HG03575 (cell line): ENCODE measurements at regions not wholly inside any gene's neighbourhood (a gene's known extent, or its start where the extent isn't known, plus 50 kb on each side); places are given as distances from the start of the nearest gene placed in this dataset.

Experiments
- ATAC-seq: cut with Tn5 transposase; IDR thresholded peaks from one replicate; pipeline ENCODE4 v1.9.1; 2021; ENCODE audit not compliant: unreplicated experiment, insufficient number of reproducible peaks, low FRiP score; ENCODE audit errors: extremely low read depth

GRCh38 chr14:71487941-71488340, 444.3 kb upstream of the RGS6 start:
- ATAC-seq, result no peak

DNA sequence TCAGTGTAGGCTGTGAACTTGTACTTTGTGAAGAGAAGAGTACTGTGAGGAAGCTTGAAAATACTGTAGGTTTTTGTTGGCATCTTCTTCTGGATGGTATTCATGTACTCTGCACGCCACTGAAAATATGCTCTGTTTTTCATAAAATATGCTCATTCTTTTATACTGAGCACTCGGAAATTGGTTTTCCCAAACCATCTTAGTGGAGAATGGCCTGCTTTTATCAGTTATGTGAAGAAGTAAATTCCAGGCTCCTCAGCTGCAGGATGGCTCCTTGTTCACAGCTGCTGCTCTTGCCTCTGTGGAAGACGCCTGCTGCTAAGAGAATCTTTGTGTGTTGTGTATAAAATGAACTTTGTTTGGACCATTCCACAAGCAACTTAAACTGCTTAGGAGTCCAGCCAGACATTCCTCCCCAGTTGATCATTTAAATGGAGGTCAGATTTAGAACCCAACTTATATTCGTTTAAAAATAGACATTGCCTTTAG, 443.5 kb upstream of the RGS6 start:
- ATAC-seq, result no peak

- ATAC-seq, result no peak
Observed at GRCh38 chr14:71489742-71490141, 442.5 kb upstream of the RGS6 start.

DNA sequence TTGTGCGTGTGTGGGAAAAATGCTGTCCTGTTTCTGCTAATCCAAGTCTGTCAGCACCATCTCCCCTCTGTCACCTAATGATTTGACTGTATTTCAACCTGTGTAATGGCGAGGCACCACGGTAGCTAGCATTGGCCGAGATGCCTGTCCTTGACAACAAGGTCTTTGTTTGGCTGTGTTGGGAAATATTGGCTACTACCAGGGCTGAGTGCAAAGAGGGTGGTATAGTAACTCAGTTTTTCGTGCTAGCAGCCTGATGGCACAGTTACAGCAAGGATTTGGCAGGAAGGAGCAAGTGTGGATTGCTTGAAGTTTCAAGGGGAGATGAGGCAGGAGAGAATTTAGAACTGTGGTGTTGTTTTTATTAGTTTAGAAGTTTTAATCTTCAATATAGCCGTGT, 440.3 kb upstream of the RGS6 start:
- no peak for ATAC-seq

GRCh38 chr14:71492346-71492745, 439.9 kb upstream of the RGS6 start:
- no peak for ATAC-seq

- peak; percentile 63 for ATAC-seq
Observed at GRCh38 chr14:71497645-71498086, 434.6 kb upstream of the RGS6 start.

- ATAC-seq, result no peak
Observed at GRCh38 chr14:71498212-71498611, 434.0 kb upstream of the RGS6 start.

- ATAC-seq, result no peak
Observed at GRCh38 chr14:71499018-71499417, 433.2 kb upstream of the RGS6 start.

GRCh38 chr14:71507681-71508080, 424.5 kb upstream of the RGS6 start:
- ATAC-seq, result no peak

GRCh38 chr14:71508901-71509300, 423.3 kb upstream of the RGS6 start:
- ATAC-seq, result no peak

- ATAC-seq, result no peak
Observed at GRCh38 chr14:71511152-71511551, 421.1 kb upstream of the RGS6 start.

- ATAC-seq, result no peak
Observed at GRCh38 chr14:71514941-71515919, 417.0 kb upstream of the RGS6 start.

- ATAC-seq, result no peak
Observed at GRCh38 chr14:71521238-71522135, 410.7 kb upstream of the RGS6 start.

- peak; percentile 67 for ATAC-seq
Observed at GRCh38 chr14:71523630-71524319, 408.5 kb upstream of the RGS6 start.

GRCh38 chr14:71524320-71524982, 407.8 kb upstream of the RGS6 start:
- ATAC-seq, result peak; percentile 26

DNA sequence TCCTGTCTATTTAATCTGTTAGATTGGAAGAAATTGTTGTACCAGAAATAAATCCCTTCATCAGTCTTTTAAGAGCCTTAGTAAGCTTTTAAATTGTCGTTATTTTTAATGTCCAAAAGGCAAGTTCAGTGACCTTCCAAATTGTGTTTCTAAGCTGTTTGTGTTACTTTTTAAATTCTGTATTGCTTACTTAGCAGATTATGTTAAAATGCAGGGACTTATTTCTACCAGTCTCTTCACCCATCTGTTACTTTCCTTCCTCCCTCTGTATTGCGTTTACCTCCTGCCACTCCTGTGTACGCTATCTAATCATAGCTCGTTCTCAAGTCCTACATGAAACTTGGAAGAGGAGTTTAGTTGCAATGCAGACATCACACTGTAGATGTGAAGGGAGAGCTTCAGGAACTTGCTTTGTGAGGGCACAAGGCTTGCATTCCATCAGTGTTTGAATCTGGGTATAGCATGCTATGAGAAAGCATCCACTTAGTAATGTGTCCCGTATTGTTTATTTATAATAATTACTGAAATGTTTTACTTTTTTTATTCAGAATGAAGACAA, 406.5 kb upstream of the RGS6 start:
- ATAC-seq, result no peak

GRCh38 chr14:71526388-71526787, 405.8 kb upstream of the RGS6 start:
- ATAC-seq, result no peak

DNA sequence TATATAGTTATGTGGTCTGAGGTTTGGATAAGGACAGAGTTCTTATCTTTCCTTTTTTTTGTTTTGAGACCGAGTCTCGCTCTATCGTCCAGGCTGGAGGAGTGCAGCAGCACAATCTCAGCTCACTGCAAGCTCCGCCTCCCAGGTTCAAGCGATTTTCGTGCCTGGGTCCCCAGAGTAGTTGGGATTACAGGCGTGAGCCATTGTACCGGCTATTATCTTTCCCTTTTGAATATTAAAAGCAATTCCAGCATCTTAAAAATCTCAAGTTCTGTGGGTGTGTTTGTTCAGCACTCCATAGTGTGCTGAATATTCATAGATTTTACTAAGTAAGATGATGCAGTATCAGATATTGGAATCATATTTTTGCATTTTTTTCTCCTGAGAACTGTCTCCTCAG, 404.4 kb upstream of the RGS6 start:
- no peak for ATAC-seq
